ENCODE measurements at regions not wholly inside any gene's neighbourhood (a gene's known extent, or its start where the extent isn't known, plus 50 kb on each side); places are given as distances from the start of the nearest gene placed in this dataset.

DNA sequence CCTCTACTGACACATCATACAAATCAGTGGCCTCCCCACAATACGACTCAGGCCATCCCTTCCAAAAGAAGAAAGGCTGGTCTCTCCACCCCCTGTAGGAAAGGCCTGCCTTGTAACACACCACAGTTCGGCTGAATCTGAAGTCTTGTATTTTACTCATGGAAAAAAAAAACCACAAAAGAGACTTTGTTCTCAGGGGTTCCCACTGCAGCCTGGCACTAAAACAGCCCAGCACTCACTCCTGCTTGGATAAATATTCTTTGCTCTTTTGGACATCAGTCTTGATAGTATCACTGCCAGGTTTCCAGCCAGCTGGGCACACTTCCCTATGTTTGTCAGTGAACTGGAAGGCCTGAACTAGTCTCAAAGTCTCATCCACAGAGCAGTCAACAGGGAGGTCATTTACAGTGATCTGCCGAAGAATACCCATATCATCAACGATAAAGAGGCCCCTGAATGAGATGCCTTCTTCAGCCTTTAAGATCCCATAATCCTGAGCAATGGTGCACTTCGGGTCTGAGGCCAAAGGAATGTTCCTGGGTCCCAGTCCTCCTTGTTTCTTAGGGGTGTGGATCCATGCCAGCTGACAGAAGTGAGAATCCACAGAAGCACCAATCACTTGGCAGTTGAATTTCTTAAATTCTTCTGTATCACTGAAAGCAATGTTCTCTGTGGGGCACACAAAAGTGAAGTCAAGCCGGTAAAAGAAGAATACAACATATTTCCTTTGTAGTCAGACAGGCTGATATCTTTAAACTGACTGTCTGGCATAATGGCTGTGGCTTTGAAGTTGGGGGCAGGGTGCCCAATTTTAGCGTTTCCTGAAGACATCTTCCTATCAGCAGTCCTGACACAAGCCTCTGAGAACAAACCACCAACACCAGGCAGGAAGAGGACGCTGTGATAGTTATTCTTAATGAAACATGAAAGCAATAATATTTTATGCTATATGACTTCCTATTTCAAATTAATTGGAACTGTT lies 198.1 kb downstream of the LURAP1L start:
- DNase-seq (ENCODE audit: low read depth, low spot score) = peak; percentile 81
- in situ Hi-C loops (cut with HindIII; ENCODE audit: low pct_unique_long_range_greater_than_20kb, low sequenced_read_pairs) = no loop called here

- in situ Hi-C loops (cut with HindIII; ENCODE audit: low pct_unique_long_range_greater_than_20kb, low sequenced_read_pairs) = no loop called here
- DNase-seq (ENCODE audit: low read depth, low spot score) = no peak
These were observed 198.9 kb downstream of the LURAP1L start for GRCh38 chr9:12973710-12974109.

DNA sequence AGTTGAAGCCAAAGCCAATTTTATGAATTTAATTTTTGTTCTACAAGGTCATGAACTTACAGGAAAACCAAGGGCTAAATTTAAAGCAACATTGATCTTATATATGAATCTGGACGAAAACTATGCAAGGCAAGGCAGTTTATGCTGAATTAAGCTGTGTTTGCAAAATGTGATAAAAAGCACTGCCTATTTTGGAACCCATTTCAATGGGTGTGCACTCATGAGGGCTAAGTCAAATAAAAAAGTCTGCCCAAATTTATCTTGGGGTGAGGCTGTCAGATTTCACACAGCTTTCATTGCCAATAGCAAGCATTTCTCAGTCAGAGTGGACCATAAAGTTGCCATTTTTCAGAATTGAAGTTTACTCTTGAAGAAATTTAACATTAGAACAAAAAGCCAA lies 199.9 kb downstream of the LURAP1L start:
- no peak for DNase-seq (ENCODE audit: low read depth, low spot score)
- in situ Hi-C loops (cut with HindIII; ENCODE audit: low pct_unique_long_range_greater_than_20kb, low sequenced_read_pairs) = no loop called here

GRCh38 chr9:12975496-12975895 lies 200.7 kb downstream of the LURAP1L start:
- no peak for DNase-seq (ENCODE audit: low read depth, low spot score)
- in situ Hi-C loops (cut with HindIII; ENCODE audit: low pct_unique_long_range_greater_than_20kb, low sequenced_read_pairs) = no loop called here

- DNase-seq (ENCODE audit: low read depth, low spot score) = no peak
- in situ Hi-C loops (cut with HindIII; ENCODE audit: low pct_unique_long_range_greater_than_20kb, low sequenced_read_pairs) = no loop called here
These were observed 205.4 kb downstream of the LURAP1L start for GRCh38 chr9:12980085-12980851.

GRCh38 chr9:12988258-12988657 lies 213.4 kb downstream of the LURAP1L start:
- in situ Hi-C loops (cut with HindIII; ENCODE audit: low pct_unique_long_range_greater_than_20kb, low sequenced_read_pairs) = no loop called here
- DNase-seq (ENCODE audit: low read depth, low spot score) = no peak

GRCh38 chr9:12989669-12990068 lies 214.8 kb downstream of the LURAP1L start:
- no peak for DNase-seq (ENCODE audit: low read depth, low spot score)
- in situ Hi-C loops (cut with HindIII; ENCODE audit: low pct_unique_long_range_greater_than_20kb, low sequenced_read_pairs) = no loop called here

DNA sequence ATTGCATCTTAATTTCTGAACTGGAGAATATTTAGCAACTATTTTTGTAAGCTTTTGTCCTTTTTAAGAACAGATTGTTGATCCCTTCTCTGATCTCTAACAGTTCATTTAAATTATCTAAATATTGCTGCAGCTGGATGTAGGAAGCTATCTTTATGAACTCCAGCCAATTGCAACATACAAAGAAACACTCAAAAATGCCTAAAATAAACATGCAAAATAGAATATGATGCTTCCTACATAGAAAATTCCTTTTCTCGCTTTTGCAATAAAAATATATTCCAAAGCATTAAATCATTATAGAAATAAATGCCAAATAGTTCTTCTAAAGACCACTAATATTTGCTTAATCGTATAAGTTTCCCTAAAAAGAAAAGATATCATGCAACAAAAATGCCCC lies 218.6 kb downstream of the LURAP1L start:
- in situ Hi-C loops (cut with HindIII; ENCODE audit: low pct_unique_long_range_greater_than_20kb, low sequenced_read_pairs) = no loop called here
- DNase-seq (ENCODE audit: low read depth, low spot score) = no peak

- in situ Hi-C loops (cut with HindIII; ENCODE audit: low pct_unique_long_range_greater_than_20kb, low sequenced_read_pairs) = no loop called here
- no peak for DNase-seq (ENCODE audit: low read depth, low spot score)
These were observed 222.2 kb downstream of the LURAP1L start for GRCh38 chr9:12997009-12997408.

GRCh38 chr9:13001989-13002580 lies 227.3 kb downstream of the LURAP1L start:
- in situ Hi-C loops (cut with HindIII; ENCODE audit: low pct_unique_long_range_greater_than_20kb, low sequenced_read_pairs) = no loop called here
- no peak for DNase-seq (ENCODE audit: low read depth, low spot score)

- DNase-seq (ENCODE audit: low read depth, low spot score) = no peak
- in situ Hi-C loops (cut with HindIII; ENCODE audit: low pct_unique_long_range_greater_than_20kb, low sequenced_read_pairs) = no loop called here
These were observed 227.9 kb downstream of the LURAP1L start for GRCh38 chr9:13002740-13003139.

- in situ Hi-C loops (cut with HindIII; ENCODE audit: low pct_unique_long_range_greater_than_20kb, low sequenced_read_pairs) = no loop called here
- no peak for DNase-seq (ENCODE audit: low read depth, low spot score)
These were observed 235.1 kb downstream of the LURAP1L start for GRCh38 chr9:13009871-13010270.

DNA sequence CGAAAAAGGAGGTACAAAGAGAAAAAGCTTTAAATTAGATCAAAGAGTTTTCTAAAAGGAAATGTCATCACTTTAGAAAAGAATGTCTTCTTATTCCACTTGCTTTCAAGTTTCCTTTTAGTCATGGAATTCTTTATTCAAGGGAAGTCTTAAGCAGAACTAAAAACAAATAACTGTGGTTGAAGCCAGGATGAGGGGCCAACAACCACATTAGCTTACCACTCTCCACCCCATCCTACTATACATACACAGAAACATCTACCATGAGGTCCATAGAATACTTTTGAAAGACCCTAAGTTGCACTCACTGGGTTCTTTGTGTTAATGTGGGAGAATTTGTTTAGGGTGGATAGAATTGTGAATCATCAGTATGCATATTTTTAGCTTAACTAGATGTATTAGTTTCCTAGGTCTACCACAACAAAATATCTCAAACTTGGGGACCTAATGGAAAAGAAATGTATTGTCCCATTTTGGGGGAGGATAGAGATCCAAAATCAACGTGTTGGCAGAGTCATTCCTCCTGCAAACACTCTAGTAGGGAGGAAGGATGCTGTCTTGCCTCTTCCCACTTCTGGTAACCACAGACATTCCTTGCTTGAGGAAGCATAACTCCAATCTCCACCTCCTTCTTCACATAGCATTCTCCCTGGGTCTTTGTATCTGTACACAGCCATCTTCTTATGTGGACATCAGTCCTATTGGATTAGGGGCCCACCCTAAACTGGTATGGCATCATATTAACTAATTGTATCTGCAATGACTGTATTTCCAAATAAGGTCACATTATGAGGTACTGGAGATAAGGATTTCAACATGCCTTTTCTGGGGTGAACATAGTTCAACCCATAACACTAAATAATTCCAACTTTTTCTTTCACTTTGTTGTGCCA lies 239.4 kb downstream of the LURAP1L start:
- no peak for DNase-seq (ENCODE audit: low read depth, low spot score)
- in situ Hi-C loops (cut with HindIII; ENCODE audit: low pct_unique_long_range_greater_than_20kb, low sequenced_read_pairs) = no loop called here

GRCh38 chr9:13017260-13017659 lies 242.4 kb downstream of the LURAP1L start:
- no peak for DNase-seq (ENCODE audit: low read depth, low spot score)
- in situ Hi-C loops (cut with HindIII; ENCODE audit: low pct_unique_long_range_greater_than_20kb, low sequenced_read_pairs) = no loop called here

- no peak for DNase-seq (ENCODE audit: low read depth, low spot score)
- in situ Hi-C loops (cut with HindIII; ENCODE audit: low pct_unique_long_range_greater_than_20kb, low sequenced_read_pairs) = no loop called here
These were observed 245.6 kb downstream of the LURAP1L start for GRCh38 chr9:13020146-13021040.

DNA sequence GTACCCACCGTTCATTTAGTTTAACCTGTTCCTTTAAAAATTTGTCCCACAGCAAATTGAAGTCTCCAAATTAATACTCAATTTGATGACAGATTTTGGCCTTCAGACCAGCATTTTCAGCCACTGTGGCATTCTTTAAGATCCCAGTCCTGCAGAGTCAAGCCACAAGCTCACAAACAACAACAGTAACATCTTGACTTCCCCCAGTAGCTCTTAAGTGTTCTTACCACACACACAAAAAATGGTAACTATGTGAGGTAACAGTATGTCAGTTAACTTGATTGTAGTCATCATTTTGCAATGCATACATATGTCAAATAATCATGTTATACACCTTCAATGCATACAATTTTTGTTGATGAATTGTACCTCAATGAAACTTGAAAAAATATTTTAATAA lies 247.9 kb downstream of the LURAP1L start:
- in situ Hi-C loops (cut with HindIII; ENCODE audit: low pct_unique_long_range_greater_than_20kb, low sequenced_read_pairs) = no loop called here
- no peak for DNase-seq (ENCODE audit: low read depth, low spot score)

- in situ Hi-C loops (cut with HindIII; ENCODE audit: low pct_unique_long_range_greater_than_20kb, low sequenced_read_pairs) = no loop called here
- no peak for DNase-seq (ENCODE audit: low read depth, low spot score)
These were observed 248.7 kb downstream of the LURAP1L start for GRCh38 chr9:13023498-13023897.
